SHP77 (cell line): ENCODE measurements at regions not wholly inside any gene's neighbourhood (a gene's known extent, or its start where the extent isn't known, plus 50 kb on each side); places are given as distances from the start of the nearest gene placed in this dataset.

Experiments used
- DNase-seq, 2 experiments: peaks; one replicate each; lab custom pipeline; 2025; lab: John Stamatoyannopoulos, UW

GRCh38 chr3:170752571-170753155 is 117.3 kb downstream of the RPL22L1 start:
- DNase-seq, result no peak

DNA sequence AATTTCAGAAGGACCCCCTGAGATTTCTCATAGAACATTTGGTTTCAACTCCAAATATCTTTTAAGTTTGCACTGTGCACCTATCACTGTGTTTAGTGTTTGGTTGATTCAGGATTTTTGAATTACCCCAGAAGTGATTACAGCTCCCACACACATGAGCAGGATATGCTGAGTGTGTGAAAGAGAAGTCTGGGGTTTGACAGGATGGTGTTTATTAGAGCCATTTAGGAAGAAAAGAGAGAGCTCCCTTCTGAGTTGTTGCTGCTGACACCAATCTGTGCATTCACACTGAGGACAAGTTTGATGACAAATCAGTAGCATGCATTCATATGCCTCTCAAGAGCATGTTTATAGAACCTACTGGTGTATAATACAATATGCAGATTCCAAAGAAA is 118.1 kb downstream of the RPL22L1 start:
- no peak for DNase-seq

DNA sequence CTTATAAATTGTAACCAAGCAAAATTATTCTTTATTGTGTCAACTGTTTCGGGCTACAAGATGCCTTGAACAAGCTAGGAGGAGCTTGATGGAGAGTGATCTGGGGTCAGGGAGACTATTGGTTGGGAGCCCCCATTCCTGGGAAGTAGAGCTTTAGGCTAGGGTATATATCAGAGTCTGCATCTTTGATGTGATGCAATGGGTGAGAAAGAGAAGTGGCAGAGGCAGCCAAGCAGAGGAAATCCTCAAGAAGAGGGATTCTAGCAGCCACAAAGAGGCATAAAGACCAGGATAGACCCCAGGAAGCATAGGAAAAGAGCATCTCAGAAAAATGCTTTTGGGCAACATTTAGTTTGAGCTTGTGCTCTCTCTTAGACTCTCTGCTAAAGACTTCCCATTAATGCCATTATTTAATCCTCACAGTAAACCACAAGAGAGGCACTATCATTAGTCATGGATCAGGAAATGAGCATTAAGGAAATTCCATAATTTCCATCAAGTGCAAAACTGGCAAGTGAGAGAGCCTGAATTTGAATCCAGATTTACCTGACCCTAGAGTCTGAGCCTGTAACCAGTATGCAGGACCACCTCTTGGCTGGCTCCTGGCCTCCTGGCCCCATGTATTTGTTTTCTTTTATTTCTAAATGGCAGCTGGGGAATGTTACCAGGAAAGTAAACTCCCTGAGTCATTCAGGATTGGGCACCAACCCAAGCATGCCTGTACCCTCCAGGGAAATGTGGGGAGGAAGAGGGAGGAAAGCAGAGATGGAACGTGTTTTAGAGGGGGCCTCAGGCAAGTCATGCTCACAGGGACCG is 118.7 kb downstream of the RPL22L1 start:
- DNase-seq, result no peak

DNA sequence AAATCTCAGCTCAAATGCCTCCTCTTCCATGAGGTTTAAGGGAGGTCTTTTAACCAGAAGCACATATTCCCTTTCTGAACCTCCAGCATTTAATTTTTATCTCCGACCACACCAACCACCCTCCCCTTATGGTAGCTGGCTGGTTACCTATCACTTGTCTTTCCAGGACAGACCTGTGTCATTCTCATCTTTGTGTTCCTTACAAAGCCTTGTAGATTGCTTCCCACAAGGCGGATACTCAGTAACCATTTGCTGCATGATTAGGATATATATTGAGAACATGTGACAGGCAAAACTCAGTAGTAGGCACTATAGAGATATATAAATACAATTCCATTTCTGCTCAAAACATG is 119.5 kb downstream of the RPL22L1 start:
- DNase-seq, result no peak

DNA sequence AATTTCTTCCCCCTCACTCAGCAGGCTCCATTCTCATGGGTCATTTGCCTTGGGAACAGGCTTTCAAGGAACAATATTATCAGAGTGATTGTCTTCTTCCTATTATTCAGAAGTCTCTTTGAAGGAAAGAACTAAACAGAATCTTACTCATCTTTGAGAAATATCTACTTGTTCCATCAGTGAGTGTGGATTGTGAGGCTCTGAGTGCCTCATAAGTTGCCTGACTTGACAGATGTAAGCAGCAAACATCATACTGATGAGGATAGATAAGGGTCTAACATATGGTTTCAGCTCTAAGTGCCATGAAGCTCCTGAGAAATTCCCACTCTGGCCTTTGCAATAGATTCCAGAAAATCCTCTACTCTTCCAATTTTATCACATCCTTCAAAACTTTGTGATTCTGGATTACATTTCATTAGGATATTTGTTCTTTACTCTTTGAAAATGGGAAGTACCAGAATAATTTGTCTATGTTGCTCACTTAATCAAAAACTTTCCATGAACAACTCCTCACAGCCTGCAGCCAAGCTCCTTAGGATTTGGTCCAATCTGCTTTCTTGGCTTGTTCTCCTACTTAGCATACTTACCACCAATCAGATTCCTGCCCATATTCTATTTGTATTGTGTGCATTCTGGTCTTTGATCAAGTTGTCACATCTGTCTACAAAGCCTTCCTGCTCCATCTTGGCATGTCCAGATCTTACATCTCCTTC is 120.1 kb downstream of the RPL22L1 start:
- no peak for DNase-seq

- no peak for DNase-seq
Observed at GRCh38 chr3:170749185-170749584, 120.8 kb downstream of the RPL22L1 start.

GRCh38 chr3:170746175-170746942 is 123.6 kb downstream of the RPL22L1 start:
- DNase-seq, result no peak

DNA sequence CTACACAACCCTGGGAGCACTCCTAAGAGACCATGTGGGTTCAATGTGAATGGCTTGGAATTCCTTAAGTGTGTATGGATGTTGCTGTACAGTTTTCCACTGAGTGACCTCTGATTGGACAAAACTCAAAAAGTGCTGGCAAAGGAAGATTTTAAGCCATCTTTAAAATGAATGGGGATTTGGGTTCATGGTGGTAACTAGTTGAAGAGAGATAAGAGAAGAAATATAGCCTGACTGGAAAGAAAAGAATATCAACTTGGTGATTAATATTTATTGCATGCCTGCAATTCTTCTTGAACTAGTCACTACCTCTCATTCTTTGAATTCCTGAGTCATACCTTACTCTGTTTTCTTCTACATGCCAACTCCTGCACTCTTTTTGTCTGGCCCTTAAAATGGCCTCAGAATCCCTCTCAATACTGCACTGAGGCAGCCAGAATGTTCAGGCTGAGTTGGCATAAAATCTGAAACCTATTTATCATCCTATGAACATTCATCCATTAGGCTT is 124.7 kb downstream of the RPL22L1 start:
- no peak for DNase-seq

DNA sequence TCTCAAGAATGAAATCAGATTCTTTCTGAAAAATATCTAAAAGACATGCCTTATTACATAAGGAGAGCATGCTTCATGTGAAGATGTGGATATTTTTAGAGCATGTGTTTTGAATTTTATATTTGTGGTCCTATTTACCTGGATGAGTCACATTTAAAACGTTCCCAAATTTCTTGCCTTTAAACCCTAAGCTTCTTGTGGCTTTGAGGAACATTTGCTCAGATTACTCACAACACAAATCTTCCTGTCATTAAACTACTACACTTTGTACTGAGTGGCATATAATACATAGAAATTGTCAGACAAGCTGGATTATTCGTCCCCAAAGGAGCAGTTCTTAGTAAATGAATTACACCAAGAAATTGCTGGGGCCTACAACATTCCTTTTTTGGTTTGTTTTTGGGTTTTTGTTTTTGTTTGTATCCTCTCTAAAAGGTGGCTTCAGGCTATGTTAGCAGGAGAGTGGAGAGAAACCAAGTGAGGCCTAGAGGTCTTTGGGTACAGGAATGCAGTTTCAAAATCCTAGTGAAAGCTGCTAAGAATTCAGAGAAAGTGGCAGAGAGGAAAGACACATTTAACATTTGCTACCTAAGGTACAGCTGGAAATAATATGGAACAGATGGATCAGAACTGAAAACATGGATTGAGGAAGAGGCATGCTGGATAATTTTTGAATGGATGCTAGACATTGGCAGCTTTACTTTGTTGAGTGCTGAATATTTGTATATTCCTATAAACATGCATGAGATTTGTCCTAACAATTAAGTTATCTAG is 128.1 kb downstream of the RPL22L1 start:
- no peak for DNase-seq

DNA sequence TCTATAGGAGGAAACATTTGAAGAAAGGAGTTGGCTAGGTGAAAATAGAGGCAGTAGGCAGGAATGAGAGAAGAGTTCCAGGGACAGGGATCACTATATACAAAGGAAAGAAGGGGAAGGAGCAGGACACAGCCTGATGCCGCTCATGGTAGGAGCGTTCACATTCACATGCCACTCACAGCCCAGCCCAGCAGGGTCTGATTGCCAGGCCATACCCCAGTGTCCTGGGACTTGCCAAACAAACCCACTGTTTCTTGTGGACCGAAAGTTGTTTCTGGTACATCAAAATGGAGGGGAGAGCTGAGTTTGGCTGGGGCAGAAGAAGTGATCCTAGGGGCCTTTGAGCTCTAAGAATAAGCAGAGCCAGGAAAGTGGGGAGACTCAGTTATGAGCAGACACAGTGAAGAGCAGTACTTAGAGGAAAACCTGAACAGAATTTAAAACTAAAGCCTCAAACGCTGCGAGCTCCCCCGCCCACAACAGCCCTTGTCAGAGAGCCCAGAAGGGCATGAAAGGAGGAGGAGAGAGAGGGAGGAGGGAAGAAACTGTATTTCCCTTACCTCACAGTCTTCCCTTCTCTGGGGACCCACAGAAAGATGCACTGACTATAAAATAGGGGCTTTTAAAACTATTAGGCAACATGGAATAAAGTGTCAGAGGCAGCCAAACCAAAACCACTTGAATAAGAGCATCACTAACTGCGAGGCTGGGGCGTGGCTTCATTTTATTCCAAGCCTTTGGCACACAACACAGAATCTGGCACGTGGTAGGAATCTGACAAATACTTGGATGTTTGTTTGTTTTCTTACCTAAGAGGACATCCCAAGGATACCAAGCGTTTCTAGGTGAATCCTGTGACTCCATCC is 129.0 kb downstream of the RPL22L1 start:
- DNase-seq, result no peak

- no peak for DNase-seq
Observed at GRCh38 chr3:170740285-170740684, 129.7 kb downstream of the RPL22L1 start.

DNA sequence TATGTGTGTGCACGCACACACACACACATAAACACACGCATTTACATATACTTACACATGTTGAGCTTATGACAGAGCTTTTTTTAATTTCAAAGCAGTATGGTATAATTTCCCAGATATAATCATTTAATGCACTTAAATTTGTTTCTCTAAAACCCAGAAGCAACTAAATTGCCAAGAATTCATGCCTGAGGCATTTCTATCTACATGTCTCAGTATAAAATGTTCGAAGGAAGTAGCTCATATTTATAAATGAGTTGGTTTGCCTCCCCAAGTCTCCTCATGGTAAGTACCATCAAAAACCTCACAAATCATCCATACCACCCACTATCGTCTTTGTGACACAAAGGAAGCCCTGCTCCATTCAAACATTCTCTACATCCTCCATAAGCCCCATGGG is 130.6 kb downstream of the RPL22L1 start:
- no peak for DNase-seq

DNA sequence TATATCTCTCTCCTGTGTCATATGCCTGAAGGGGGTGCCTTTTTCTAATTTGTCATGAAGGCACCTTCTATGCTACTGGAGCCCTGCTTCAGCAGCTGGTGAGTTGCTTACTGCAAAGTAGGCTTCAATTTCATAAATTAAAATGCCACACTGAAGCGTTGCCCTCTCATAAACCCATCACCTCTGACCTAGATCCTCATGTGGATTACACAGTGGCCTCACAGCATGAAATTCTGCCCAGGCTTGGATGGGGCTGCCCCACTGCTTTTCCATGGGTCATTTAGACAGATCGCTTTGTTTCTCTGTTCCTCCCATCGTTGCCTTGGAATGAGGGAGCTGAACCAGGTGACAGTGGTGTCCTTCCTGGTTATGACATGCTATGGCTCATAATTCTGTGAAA is 131.2 kb downstream of the RPL22L1 start:
- DNase-seq, result no peak

DNA sequence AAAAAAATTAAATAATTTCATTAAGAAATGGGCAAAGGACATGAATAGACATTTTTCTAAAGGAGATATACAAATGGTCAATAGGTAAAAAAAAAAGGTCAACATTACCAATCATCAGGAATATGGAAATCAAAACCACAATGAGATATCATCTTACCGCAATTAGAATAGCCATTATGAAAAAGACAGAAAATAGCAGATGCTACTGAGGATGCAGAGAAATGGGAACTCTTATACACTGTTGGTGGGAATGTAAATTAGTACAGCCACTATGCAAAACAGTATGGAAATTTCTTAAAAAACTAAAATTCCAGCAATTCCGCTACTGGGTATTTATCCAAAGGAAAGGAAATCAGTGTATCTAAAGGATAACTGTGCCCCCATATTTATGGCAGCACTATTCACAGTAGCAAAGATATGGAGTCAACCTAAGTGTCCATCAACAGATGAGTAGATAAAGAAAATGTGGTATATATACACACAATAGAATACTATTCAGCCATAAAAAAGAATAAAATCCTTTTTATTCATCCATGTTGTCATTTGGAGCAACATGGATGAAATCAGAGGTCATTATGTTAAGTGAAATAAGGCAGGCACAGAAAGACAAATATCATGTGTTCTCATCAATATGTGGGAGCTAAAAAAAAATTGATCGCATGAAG is 132.4 kb downstream of the RPL22L1 start:
- DNase-seq, result no peak

- DNase-seq, result no peak
Observed at GRCh38 chr3:170735821-170736220, 134.2 kb downstream of the RPL22L1 start.

DNA sequence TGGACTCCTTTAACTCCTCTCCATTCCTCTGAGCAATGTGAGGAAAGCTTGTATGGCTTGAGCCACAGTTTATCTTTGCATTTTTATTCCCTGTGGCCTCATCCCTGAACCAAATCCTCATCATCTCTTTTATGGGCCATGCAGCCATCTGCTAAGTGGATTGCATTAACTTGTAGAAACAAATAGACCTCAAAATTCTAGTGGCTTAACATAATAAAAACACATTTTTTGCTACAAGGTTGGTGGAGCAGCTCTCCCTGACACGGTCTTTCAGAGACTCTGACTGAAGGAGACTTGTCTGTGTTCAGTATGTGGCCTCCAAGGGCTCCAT is 135.3 kb downstream of the RPL22L1 start:
- no peak for DNase-seq

- DNase-seq, result no peak
Observed at GRCh38 chr3:170734043-170734734, 135.8 kb downstream of the RPL22L1 start.

DNA sequence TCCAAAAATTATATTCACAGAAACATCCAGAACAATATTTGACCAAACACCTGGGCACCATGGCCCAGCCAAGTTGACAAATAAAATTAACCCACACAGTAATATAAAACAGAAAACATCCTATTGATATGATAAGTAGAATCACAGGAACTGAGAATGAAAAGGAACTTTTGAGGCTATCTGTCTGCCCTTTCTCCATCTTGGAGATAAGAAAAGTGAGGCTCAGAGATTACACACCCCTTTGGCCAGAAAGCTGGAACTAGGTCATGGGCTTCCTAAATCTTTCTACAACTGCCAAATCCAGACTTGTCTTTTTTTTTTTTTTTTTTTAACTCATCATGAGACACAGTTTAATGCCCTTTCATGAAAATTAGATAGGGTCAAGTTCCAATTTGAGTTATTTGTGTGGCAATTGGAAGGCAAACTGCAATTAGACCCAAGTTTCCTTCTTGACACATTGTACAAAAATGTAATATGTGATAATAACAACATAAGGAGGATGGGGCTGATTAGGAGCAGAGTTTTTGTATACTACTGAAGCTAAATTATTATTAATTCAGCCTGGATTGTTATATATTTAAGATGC is 137.2 kb downstream of the RPL22L1 start:
- no peak for DNase-seq

GRCh38 chr3:170731281-170731680 is 138.7 kb downstream of the RPL22L1 start:
- DNase-seq, result no peak
